PC-3 (cell line): ENCODE measurements at regions not wholly inside any gene's neighbourhood (a gene's known extent, or its start where the extent isn't known, plus 50 kb on each side); places are given as distances from the start of the nearest gene placed in this dataset.

Experiments used
- CTCF ChIP-seq: fragments of 300-600 bp; sonication (generic); conservative IDR thresholded peaks from 2 replicates; pipeline ENCODE4 v1.5.1; 2017; ENCODE audit warnings: antibody characterized with exemption, low read depth, mild to moderate bottlenecking, low read length
- EZH2 ChIP-seq: fragments of 300-600 bp; sonication (generic); IDR thresholded peaks from one replicate; pipeline ENCODE4 v1.6.1; 2017; ENCODE audit warnings: antibody characterized with exemption, mild to moderate bottlenecking, low read length; ENCODE audit not compliant: unreplicated experiment
- EZH2phosphoT487 ChIP-seq: fragments of 300-600 bp; sonication (generic); IDR thresholded peaks from 2 replicates; pipeline ENCODE4 v1.6.1; 2018; ENCODE audit warnings: mild to moderate bottlenecking, antibody characterized with exemption, low read length, borderline replicate concordance

- no peak for TF ChIP-seq CTCF
- TF ChIP-seq EZH2 = no peak
- TF ChIP-seq EZH2phosphoT487 = no peak
These were observed 981.0 kb upstream of the CDH2 start for GRCh38 chr18:29157905-29158304.
